Esophagus squamous epithelium (tissue), 5 donors: ENCODE measurements at regions not wholly inside any gene's neighbourhood (a gene's known extent, or its start where the extent isn't known, plus 50 kb on each side); places are given as distances from the start of the nearest gene placed in this dataset.

Experiments used
- DNase-seq: peaks from one replicate; lab custom pipeline; 2025; lab: John Stamatoyannopoulos, UW
- H3K27ac ChIP-seq, 4 donors: fragments of 200-600 bp; sonication (generic); one replicate each; pipeline ENCODE4 v1.5.1; 2016 to 2019; ENCODE audit warnings: mild to moderate bottlenecking in 1 of 4
- H3K27me3 ChIP-seq, 4 donors: fragments of 200-600 bp; sonication (generic); 1 replicate in 3 of 4; 2 replicates in 1 of 4; pipeline versions ENCODE4 v1.5.1 to v1.6.0; 2017 to 2021; ENCODE audit warnings: antibody characterized with exemption in 1 of 4
- H3K36me3 ChIP-seq, 3 donors: fragments of 200-600 bp; sonication (generic); one replicate each; pipeline ENCODE4 v1.5.1; 2016 to 2019
- H3K4me1 ChIP-seq, 3 donors: fragments of 200-600 bp; sonication (generic); one replicate each; pipeline ENCODE4 v1.5.1; 2017 to 2019
- H3K4me3 ChIP-seq, 4 donors: fragments of 200-600 bp; sonication (generic); 1 replicate in 3 of 4; 2 replicates in 1 of 4; pipeline ENCODE4 v1.5.1; 2016 to 2019; ENCODE audit warnings: mild to moderate bottlenecking in 2 of 4, moderate library complexity in 1 of 4
- H3K9me3 ChIP-seq, 3 donors: fragments of 200-600 bp; sonication (generic); one replicate each; pipeline ENCODE4 v1.5.1; 2016 to 2019
- CTCF ChIP-seq, 6 experiments: fragments of 450-650 bp in 4 of 6; fragments of 200-600 bp in 2 of 6; sonication (generic) in 2 of 6; IDR thresholded peaks; one replicate each; pipeline ENCODE4 v1.5.1; 2016 to 2019; ENCODE audit warnings: antibody characterized with exemption in 6 of 6, mild to moderate bottlenecking in 4 of 6, moderate library complexity in 4 of 6
- POLR2A ChIP-seq, 4 donors: fragments of 450-650 bp; IDR thresholded peaks; one replicate each; pipeline ENCODE4 v1.6.1; 2017; ENCODE audit warnings: antibody characterized with exemption in 4 of 4, mild to moderate bottlenecking in 4 of 4, moderate library complexity in 3 of 4
- WGBS, 2 donors: methylation state at CpG; one replicate each; pipeline ENCODE4 v1.1.5; 2018; 5-methylcytosine and 5-hydroxymethylcytosine counted together
- intact Hi-C: fragments of 100-400 bp; cut with DNase I; formaldehyde crosslinking; loops from one replicate; pipeline ENCODE4 v1.15.0; 2022
- donor health status: DM: yes; HTN: yes; CAD: no.

GRCh38 chr12:118467641-118468305 lies 91.4 kb downstream of the SUDS3 start:
- intact Hi-C loops: no loop called here
- no peak overlapping the region for H3K27ac ChIP-seq
- no peaks in the 10 kb centered on the region for H3K36me3 ChIP-seq
- H3K4me1 ChIP-seq: no peaks in the 10 kb centered on the region
- 66 to 83% methylated on average over 2 to 3 of the region's 3 CpGs for WGBS, 2 donors
- no peak overlapping the region for H3K4me3 ChIP-seq
- no peak for DNase-seq
- no peaks in the 10 kb centered on the region for H3K9me3 ChIP-seq
- TF ChIP-seq CTCF (IDR thresholded peaks at IDR 0.05) (no peak), POLR2A (IDR thresholded peaks at IDR 0.05) (no peak)
- no peaks in the 10 kb centered on the region for H3K27me3 ChIP-seq

GRCh38 chr12:118472940-118473339 lies 96.6 kb downstream of the SUDS3 start:
- Histone ChIP-seq H3K36me3 (no peaks in the 10 kb centered on the region), H3K9me3 (no peaks in the 10 kb centered on the region), H3K4me1 (no peaks in the 10 kb centered on the region), H3K27me3 (no peaks in the 10 kb centered on the region), H3K27ac (no peak overlapping the region), H3K4me3 (no peak overlapping the region)
- no peak for TF ChIP-seq CTCF (IDR thresholded peaks at IDR 0.05)
- TF ChIP-seq POLR2A (IDR thresholded peaks at IDR 0.05): no peak
- 87 to 89% methylated on average over 1 of the region's 1 CpG for WGBS, 2 donors
- intact Hi-C loops: no loop called here
- DNase-seq: no peak

DNA sequence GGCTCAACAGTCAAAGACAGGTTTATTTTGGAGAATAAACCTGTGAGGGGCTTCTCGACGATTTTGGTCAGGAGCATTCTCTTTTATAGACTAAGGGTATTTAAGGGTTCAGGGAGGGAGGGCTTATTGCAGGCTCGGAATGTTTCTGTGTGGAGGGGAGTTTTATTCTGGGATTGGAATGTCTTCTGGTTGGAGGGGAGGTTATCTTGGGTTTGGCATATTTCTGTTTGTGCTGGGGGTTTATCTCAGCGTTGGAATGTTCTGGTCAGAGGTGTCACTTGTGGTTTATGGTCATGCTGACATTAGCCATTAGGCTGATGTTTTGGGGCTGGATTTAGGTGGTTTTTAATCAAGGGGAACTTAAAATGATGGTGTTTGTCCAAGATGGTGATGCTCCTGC lies 103.9 kb downstream of the SUDS3 start:
- H3K4me3 ChIP-seq: no peak overlapping the region
- DNase-seq: no peak

GRCh38 chr12:118488034-118488433 lies 111.7 kb downstream of the SUDS3 start:
- no peak for DNase-seq
- no peak overlapping the region for H3K27ac ChIP-seq
- H3K27me3 ChIP-seq: no peaks in the 10 kb centered on the region
- TF ChIP-seq POLR2A (IDR thresholded peaks at IDR 0.05) (no peak), CTCF (IDR thresholded peaks at IDR 0.05) (no peak)
- H3K36me3 ChIP-seq: no peaks in the 10 kb centered on the region
- no peak overlapping the region for H3K4me3 ChIP-seq
- H3K4me1 ChIP-seq: no peaks in the 10 kb centered on the region
- no peaks in the 10 kb centered on the region for H3K9me3 ChIP-seq
- 34 to 38% methylated on average over 2 of the region's 2 CpGs for WGBS, 2 donors
- intact Hi-C loops: no loop called here

More for the DNA sequence above, 103.9 kb downstream of the SUDS3 start:
- Histone ChIP-seq H3K4me1 (no peaks in the 10 kb centered on the region), H3K9me3 (no peaks in the 10 kb centered on the region), H3K27ac (no peak overlapping the region), H3K27me3 (no peaks in the 10 kb centered on the region), H3K36me3 (no peaks in the 10 kb centered on the region)
- TF ChIP-seq CTCF (IDR thresholded peaks at IDR 0.05): no peak
- no peak for TF ChIP-seq POLR2A (IDR thresholded peaks at IDR 0.05)
- WGBS, 2 donors: 70 to 90% methylated on average over 4 of the region's 4 CpGs
- intact Hi-C loops: no loop called here

- no peaks in the 10 kb centered on the region for H3K9me3 ChIP-seq
- H3K36me3 ChIP-seq: no peaks in the 10 kb centered on the region
- no peak overlapping the region for H3K4me3 ChIP-seq
- no peaks in the 10 kb centered on the region for H3K27me3 ChIP-seq
- no peak for DNase-seq
- intact Hi-C loops: no loop called here
- 8 to 19% methylated on average over 2 of the region's 2 CpGs for WGBS, 2 donors
- no peaks in the 10 kb centered on the region for H3K4me1 ChIP-seq
- H3K27ac ChIP-seq: no peak overlapping the region
- TF ChIP-seq CTCF (IDR thresholded peaks at IDR 0.05): no peak
- TF ChIP-seq POLR2A (IDR thresholded peaks at IDR 0.05): no peak
These were observed 117.6 kb downstream of the SUDS3 start for GRCh38 chr12:118493962-118494361.
